ENCODE measurements at regions not wholly inside any gene's neighbourhood (a gene's known extent, or its start where the extent isn't known, plus 50 kb on each side); places are given as distances from the start of the nearest gene placed in this dataset.

DNA sequence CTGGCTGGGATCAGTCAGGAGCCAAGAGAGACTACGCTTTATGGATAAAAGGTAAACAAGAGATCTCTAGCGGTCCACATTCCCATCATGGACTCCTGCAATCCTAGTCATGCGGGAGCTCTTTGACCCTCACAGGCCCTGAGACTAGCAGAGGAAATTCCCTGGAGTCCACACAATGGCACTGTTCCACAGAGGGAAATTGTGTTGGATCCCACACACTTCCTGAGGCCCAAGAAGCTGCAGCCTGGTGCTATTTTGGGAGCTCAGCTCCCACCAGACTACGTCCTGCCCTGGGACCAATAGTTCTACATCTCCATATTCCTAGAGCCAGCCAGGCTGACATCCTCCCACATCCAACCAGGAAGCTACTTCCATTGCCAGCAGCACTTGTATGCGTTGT is 2358.4 kb downstream of the PCDH9 start:
- Histone ChIP-seq H3K36me3 (no peaks in the 10 kb centered on the region), H3K9me3 (no peaks in the 10 kb centered on the region), H3K27ac (no peak overlapping the region), H3K27me3 (no peaks in the 10 kb centered on the region), H3K4me3 (no peak overlapping the region), H3K4me1 (no peaks in the 10 kb centered on the region)
- no peak for ATAC-seq
- in situ Hi-C loops (cut with MboI; ENCODE audit: low sequenced_read_pairs in 4 of 4) (no loop called here), intact Hi-C loops (cut with DNase I; ENCODE audit: low total_unique reads) (no loop called here)
- TF ChIP-seq POLR2A (IDR thresholded peaks at IDR 0.05): no peak
- TF ChIP-seq, protein P1, sequence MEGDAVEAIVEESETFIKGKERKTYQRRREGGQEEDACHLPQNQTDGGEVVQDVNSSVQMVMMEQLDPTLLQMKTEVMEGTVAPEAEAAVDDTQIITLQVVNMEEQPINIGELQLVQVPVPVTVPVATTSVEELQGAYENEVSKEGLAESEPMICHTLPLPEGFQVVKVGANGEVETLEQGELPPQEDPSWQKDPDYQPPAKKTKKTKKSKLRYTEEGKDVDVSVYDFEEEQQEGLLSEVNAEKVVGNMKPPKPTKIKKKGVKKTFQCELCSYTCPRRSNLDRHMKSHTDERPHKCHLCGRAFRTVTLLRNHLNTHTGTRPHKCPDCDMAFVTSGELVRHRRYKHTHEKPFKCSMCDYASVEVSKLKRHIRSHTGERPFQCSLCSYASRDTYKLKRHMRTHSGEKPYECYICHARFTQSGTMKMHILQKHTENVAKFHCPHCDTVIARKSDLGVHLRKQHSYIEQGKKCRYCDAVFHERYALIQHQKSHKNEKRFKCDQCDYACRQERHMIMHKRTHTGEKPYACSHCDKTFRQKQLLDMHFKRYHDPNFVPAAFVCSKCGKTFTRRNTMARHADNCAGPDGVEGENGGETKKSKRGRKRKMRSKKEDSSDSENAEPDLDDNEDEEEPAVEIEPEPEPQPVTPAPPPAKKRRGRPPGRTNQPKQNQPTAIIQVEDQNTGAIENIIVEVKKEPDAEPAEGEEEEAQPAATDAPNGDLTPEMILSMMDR (IDR thresholded peaks at IDR 0.05 in 4 of 5, conservative IDR thresholded peaks at IDR 0.05 in 1 of 5): no peak
- DNase-seq: no peak

DNA sequence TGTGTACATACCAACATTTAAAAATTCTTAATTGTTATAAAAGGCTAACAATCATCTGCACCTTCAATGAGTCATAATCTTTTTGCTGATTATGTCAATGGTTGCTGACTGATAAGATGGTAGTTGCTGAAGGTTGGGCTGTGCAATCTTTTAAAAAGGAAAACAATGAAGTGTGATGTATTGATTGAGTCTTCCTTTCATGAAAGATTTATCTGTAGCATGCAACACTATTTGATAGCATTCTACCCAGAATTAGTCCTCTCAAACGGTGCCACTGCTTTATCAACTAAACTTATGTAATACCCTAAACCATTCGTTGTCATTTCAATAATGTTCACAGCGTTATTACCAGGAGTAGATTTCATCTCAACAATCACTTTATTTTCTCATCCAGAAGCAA is 2360.6 kb downstream of the PCDH9 start:
- DNase-seq (no peak), ATAC-seq (no peak)
- in situ Hi-C loops (cut with MboI; ENCODE audit: low sequenced_read_pairs in 4 of 4) (no loop called here), intact Hi-C loops (cut with DNase I; ENCODE audit: low total_unique reads) (no loop called here)
- no peaks in the 10 kb centered on the region for H3K27me3 ChIP-seq
- no peak overlapping the region for H3K27ac ChIP-seq
- TF ChIP-seq POLR2A (IDR thresholded peaks at IDR 0.05): no peak
- TF ChIP-seq, protein P1 (IDR thresholded peaks at IDR 0.05 in 4 of 5, conservative IDR thresholded peaks at IDR 0.05 in 1 of 5): no peak
- no peak overlapping the region for H3K4me3 ChIP-seq
- H3K9me3 ChIP-seq: no peaks in the 10 kb centered on the region
- H3K4me1 ChIP-seq: no peaks in the 10 kb centered on the region
- no peaks in the 10 kb centered on the region for H3K36me3 ChIP-seq

DNA sequence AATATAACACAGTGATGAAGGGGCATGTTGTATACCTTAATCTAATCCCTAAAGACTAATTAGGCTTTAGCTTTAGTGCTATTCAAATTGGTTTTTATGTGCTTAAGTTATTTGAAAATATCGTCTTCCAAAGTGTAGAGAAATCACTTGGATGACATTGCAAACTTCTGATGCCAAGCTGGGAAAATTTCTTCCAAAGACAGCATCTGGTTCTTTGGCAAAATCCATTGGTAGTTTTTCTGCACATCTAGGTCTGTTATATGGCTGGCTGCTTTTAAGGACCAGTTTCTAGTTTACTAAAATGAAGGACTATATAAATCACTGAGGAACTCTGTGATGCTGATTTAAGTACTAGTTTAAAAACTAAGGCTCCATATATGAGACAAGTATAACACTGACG is 2362.3 kb downstream of the PCDH9 start:
- Histone ChIP-seq H3K4me3 (no peak overlapping the region), H3K4me1 (no peaks in the 10 kb centered on the region), H3K27ac (no peak overlapping the region), H3K36me3 (no peaks in the 10 kb centered on the region), H3K9me3 (no peaks in the 10 kb centered on the region), H3K27me3 (no peaks in the 10 kb centered on the region)
- in situ Hi-C loops (cut with MboI; ENCODE audit: low sequenced_read_pairs in 4 of 4) (no loop called here), intact Hi-C loops (cut with DNase I; ENCODE audit: low total_unique reads) (no loop called here)
- no peak for DNase-seq
- TF ChIP-seq POLR2A (IDR thresholded peaks at IDR 0.05): no peak
- TF ChIP-seq, protein P1 (IDR thresholded peaks at IDR 0.05 in 4 of 5, conservative IDR thresholded peaks at IDR 0.05 in 1 of 5): no peak
- ATAC-seq: no peak

DNA sequence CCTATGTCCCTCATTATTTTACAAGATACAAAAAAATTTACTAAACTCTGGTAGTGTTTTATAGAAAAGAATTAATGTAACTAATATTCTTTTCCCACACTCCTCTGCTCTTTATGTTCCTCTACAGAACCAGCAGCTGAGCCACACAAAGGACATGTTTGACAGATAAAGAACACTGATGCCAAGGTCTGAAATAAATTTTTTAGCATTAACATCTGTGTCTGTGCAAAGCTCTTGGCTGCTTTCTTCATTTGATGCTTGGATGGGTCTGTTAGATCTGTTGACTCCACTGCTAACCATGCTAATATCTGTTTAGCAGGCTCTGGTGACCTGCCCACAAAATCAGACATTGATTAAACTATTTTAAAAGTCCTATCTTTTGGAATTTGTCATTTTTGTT is 2363.8 kb downstream of the PCDH9 start:
- DNase-seq (no peak), ATAC-seq (no peak)
- Histone ChIP-seq H3K9me3 (no peaks in the 10 kb centered on the region), H3K4me3 (no peak overlapping the region), H3K27me3 (no peaks in the 10 kb centered on the region), H3K36me3 (no peaks in the 10 kb centered on the region), H3K27ac (no peak overlapping the region), H3K4me1 (no peaks in the 10 kb centered on the region)
- TF ChIP-seq POLR2A (IDR thresholded peaks at IDR 0.05): no peak
- TF ChIP-seq, protein P1 (IDR thresholded peaks at IDR 0.05 in 4 of 5, conservative IDR thresholded peaks at IDR 0.05 in 1 of 5): no peak
- intact Hi-C loops (cut with DNase I; ENCODE audit: low total_unique reads) (no loop called here), in situ Hi-C loops (cut with MboI; ENCODE audit: low sequenced_read_pairs in 4 of 4) (no loop called here)

DNA sequence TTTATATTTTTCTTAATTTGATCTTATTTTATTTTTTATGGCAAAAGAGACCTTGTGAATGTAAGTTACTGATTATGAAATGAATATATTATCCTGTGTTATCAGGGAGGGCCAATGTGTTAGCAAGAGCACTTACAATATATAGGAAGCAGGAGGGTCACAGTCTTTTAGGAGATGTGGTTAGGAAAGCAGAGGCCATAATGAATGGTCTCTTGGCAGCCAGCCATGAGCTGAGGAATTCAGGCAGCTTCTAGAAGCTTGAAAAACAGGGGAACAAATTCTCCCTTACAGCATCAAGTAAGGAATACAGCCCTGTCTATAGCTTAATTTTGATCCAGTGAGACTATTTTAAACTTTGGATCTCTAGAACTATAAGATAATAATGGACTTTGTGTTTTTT is 2374.6 kb downstream of the PCDH9 start:
- Histone ChIP-seq H3K4me1 (no peaks in the 10 kb centered on the region), H3K9me3 (no peaks in the 10 kb centered on the region), H3K4me3 (no peak overlapping the region), H3K27me3 (no peaks in the 10 kb centered on the region), H3K36me3 (no peaks in the 10 kb centered on the region), H3K27ac (no peak overlapping the region)
- in situ Hi-C loops (cut with MboI; ENCODE audit: low sequenced_read_pairs in 4 of 4) (no loop called here), intact Hi-C loops (cut with DNase I; ENCODE audit: low total_unique reads) (no loop called here)
- no peak for ATAC-seq
- no peak for TF ChIP-seq POLR2A (IDR thresholded peaks at IDR 0.05)
- TF ChIP-seq, protein P1 (IDR thresholded peaks at IDR 0.05 in 4 of 5, conservative IDR thresholded peaks at IDR 0.05 in 1 of 5): no peak
- DNase-seq: no peak

All from gastrocnemius medialis (tissue), 4 donors.